ENCODE measurements at regions not wholly inside any gene's neighbourhood (a gene's known extent, or its start where the extent isn't known, plus 50 kb on each side); places are given as distances from the start of the nearest gene placed in this dataset.

- TF ChIP-seq TAF1 (IDR thresholded peaks at IDR 0.05; ENCODE audit: borderline replicate concordance, low read depth, low read length), result no peak
- no peak for TF ChIP-seq POLR2AphosphoS5 (IDR thresholded peaks at IDR 0.05; ENCODE audit: low read depth, low read length)
- no peak for TF ChIP-seq POLR2A (IDR thresholded peaks at IDR 0.05; ENCODE audit: low read depth, low read length)
Observed at GRCh38 chr5:68398146-68398812, 182.7 kb downstream of the PIK3R1 start.

All from GM12892 (cell line).